Mucosa of descending colon (tissue), 3 donors: ENCODE measurements at regions not wholly inside any gene's neighbourhood (a gene's known extent, or its start where the extent isn't known, plus 50 kb on each side); places are given as distances from the start of the nearest gene placed in this dataset.

ENCODE experiments used
- ATAC-seq: fragments of 200-7000 bp; cut with Tn5 transposase; one replicate; pipeline ENCODE4 v1.9.1; 2020; ENCODE audit warnings: mild to moderate bottlenecking, moderate library complexity
- DNase-seq, 3 donors: peaks; one replicate each; pipeline ENCODE4 v3.0.0-alpha.2; 2020
- H3K36me3 ChIP-seq: fragments of 200-600 bp; one replicate; pipeline ENCODE4 v1.8.0; 2021; ENCODE audit warnings: low read depth, mild to moderate bottlenecking
- H3K4me1 ChIP-seq: fragments of 200-600 bp; one replicate; pipeline ENCODE4 v1.8.0; 2021; ENCODE audit warnings: low read depth, mild to moderate bottlenecking
- H3K4me3 ChIP-seq: fragments of 200-600 bp; one replicate; pipeline ENCODE4 v1.8.0; 2021; ENCODE audit warnings: mild to moderate bottlenecking
- H3K9me3 ChIP-seq: fragments of 200-600 bp; one replicate; pipeline ENCODE4 v1.8.0; 2021; ENCODE audit warnings: mild to moderate bottlenecking
- CTCF ChIP-seq: fragments of 200-600 bp; IDR thresholded peaks from one replicate; pipeline ENCODE4 v1.8.0; 2022; ENCODE audit warnings: antibody characterized with exemption, mild to moderate bottlenecking
- intact Hi-C, 2 donors: fragments of 100-400 bp; cut with DNase I in 1 of 2; cut with micrococcal nuclease in 1 of 2; formaldehyde crosslinking; loops; one replicate each; pipeline versions ENCODE4 v1.11.0 to v1.11.1; 2022; cut with DNase I, micrococcal nuclease
- donor health status: DM: no; HTN: no; CAD: no; lungs with moderate emphysema.
- donor health status: DM: no; HTN: no; CAD: no.
- donor health status: DM: no; HTN: yes; CAD: no.

GRCh38 chr11:91158297-91158696, 935.4 kb upstream of the CHORDC1 start:
- TF ChIP-seq CTCF: no peak
- Histone ChIP-seq H3K4me1 (no peaks in the 10 kb centered on the region), H3K9me3 (peaks cover 3% of the 10 kb centered on the region), H3K36me3 (no peaks in the 10 kb centered on the region), H3K4me3 (no peak overlapping the region)
- no peak for DNase-seq
- no peak for ATAC-seq
- intact Hi-C loops: no loop called here

GRCh38 chr11:91156041-91156440, 933.2 kb upstream of the CHORDC1 start:
- no peak for ATAC-seq
- intact Hi-C loops: no loop called here
- no peak for TF ChIP-seq CTCF
- H3K4me1 ChIP-seq: no peaks in the 10 kb centered on the region
- peaks cover 24% of the 10 kb centered on the region for H3K9me3 ChIP-seq
- DNase-seq: no peak
- H3K36me3 ChIP-seq: no peaks in the 10 kb centered on the region
- H3K4me3 ChIP-seq: no peak overlapping the region

- TF ChIP-seq CTCF: no peak
- Histone ChIP-seq H3K4me1 (no peaks in the 10 kb centered on the region), H3K36me3 (no peaks in the 10 kb centered on the region), H3K4me3 (no peak overlapping the region), H3K9me3 (peaks cover 36% of the 10 kb centered on the region)
- DNase-seq (no peak), ATAC-seq (no peak)
- intact Hi-C loops: no loop called here
These were observed 925.0 kb upstream of the CHORDC1 start for GRCh38 chr11:91147885-91148284.

- ATAC-seq (no peak), DNase-seq (no peak)
- TF ChIP-seq CTCF: no peak
- H3K4me3 ChIP-seq: no peak overlapping the region
- H3K4me1 ChIP-seq: no peaks in the 10 kb centered on the region
- H3K36me3 ChIP-seq: no peaks in the 10 kb centered on the region
- H3K9me3 ChIP-seq: peaks cover 14% of the 10 kb centered on the region
- intact Hi-C loops: no loop called here
These were observed 918.8 kb upstream of the CHORDC1 start for GRCh38 chr11:91141655-91142054.

GRCh38 chr11:91136631-91137030, 913.8 kb upstream of the CHORDC1 start:
- H3K4me1 ChIP-seq: no peaks in the 10 kb centered on the region
- intact Hi-C loops: no loop called here
- no peak for ATAC-seq

More at GRCh38 chr11:91136631-91137030, 913.8 kb upstream of the CHORDC1 start:
- H3K36me3 ChIP-seq: no peaks in the 10 kb centered on the region
- no peak overlapping the region for H3K4me3 ChIP-seq
- no peak for DNase-seq
- no peak for TF ChIP-seq CTCF
- peaks cover 8% of the 10 kb centered on the region for H3K9me3 ChIP-seq
